Stomach (tissue), 8 donors: ENCODE measurements at regions not wholly inside any gene's neighbourhood (a gene's known extent, or its start where the extent isn't known, plus 50 kb on each side); places are given as distances from the start of the nearest gene placed in this dataset.

Source experiments
- DNase-seq, 2 donors: peaks; one replicate each; pipeline versions ENCODE4 v3.0.0 to v3.0.0-alpha.2; 2013 to 2019
- H3K27ac ChIP-seq, 5 donors: fragments of 200-600 bp in 4 of 5; sonication (generic) in 4 of 5; one replicate each; pipeline ENCODE4 v1.5.1; 2013 to 2019; ENCODE audit warnings: mild to moderate bottlenecking in 1 of 5, moderate library complexity in 1 of 5
- H3K27me3 ChIP-seq, 3 donors: fragments of 200-600 bp; sonication (generic); one replicate each; pipeline ENCODE4 v1.5.1; 2017 to 2019; ENCODE audit warnings: mixed run types in 1 of 3
- H3K36me3 ChIP-seq, 4 donors: fragments of 200-600 bp; sonication (generic); 1 replicate in 3 of 4; 2 replicates in 1 of 4; pipeline ENCODE4 v1.5.1; 2016 to 2019
- H3K4me1 ChIP-seq, 4 donors: fragments of 200-600 bp; sonication (generic); one replicate each; pipeline ENCODE4 v1.5.1; 2016 to 2019
- H3K4me3 ChIP-seq, 4 donors: fragments of 200-600 bp; sonication (generic) in 3 of 4; one replicate each; pipeline ENCODE4 v1.5.1; 2016 to 2019; ENCODE audit warnings: mild to moderate bottlenecking in 1 of 4
- H3K9me3 ChIP-seq, 4 donors: fragments of 200-600 bp; sonication (generic); one replicate each; pipeline ENCODE4 v1.5.1; 2016 to 2019
- CTCF ChIP-seq, 7 experiments: fragments of 450-650 bp in 4 of 7; fragments of 200-600 bp in 3 of 7; sonication (generic) in 3 of 7; IDR thresholded peaks; one replicate each; pipeline ENCODE4 v1.5.1; 2016 to 2019; ENCODE audit warnings: antibody characterized with exemption in 7 of 7, control low read depth in 2 of 7, mild to moderate bottlenecking in 1 of 7
- EP300 ChIP-seq: sonication (generic); formaldehyde crosslinking; IDR thresholded peaks from one replicate; pipeline ENCODE4 v1.6.1; 2017; ENCODE audit warnings: antibody characterized with exemption
- POLR2A ChIP-seq, 4 donors: fragments of 450-650 bp; IDR thresholded peaks; one replicate each; pipeline ENCODE4 v1.6.1; 2016; ENCODE audit warnings: antibody characterized with exemption in 4 of 4, control low read depth in 2 of 4, mild to moderate bottlenecking in 1 of 4, moderate library complexity in 1 of 4
- POLR2AphosphoS5 ChIP-seq, 3 donors: sonication (generic); formaldehyde crosslinking; IDR thresholded peaks; one replicate each; pipeline ENCODE4 v1.6.1; 2016; ENCODE audit warnings: antibody characterized with exemption in 3 of 3
- WGBS, 5 donors: extraction: QIAGEN DNeasy Blood & Tissue Kit in 3 of 5; methylation state at CpG; one replicate each; pipeline versions ENCODE4 v1.1.5 to v1.1.7; 2013 to 2018; 5-methylcytosine and 5-hydroxymethylcytosine counted together
- intact Hi-C: fragments of 100-400 bp; cut with DNase I; formaldehyde crosslinking; loops from one replicate; pipeline ENCODE4 v1.15.1; 2023; ENCODE audit warnings: low total_unique reads
- donor health status: healthy with polysubstance abuse.
- donor health status: Bipolar disorder and iron deficiency.
- donor health status: healthy.

GRCh38 chr13:58633226-58633625 is 1001.7 kb downstream of the PCDH17 start:
- no peak for DNase-seq
- no peaks in the 10 kb centered on the region for H3K27me3 ChIP-seq
- H3K4me1 ChIP-seq, result no peaks in the 10 kb centered on the region
- no peak for TF ChIP-seq CTCF (IDR thresholded peaks at IDR 0.05)
- no peak for TF ChIP-seq POLR2A (IDR thresholded peaks at IDR 0.05)
- no peak for TF ChIP-seq EP300
- no peak for TF ChIP-seq POLR2AphosphoS5 (IDR thresholded peaks at IDR 0.05)
- intact Hi-C loops, result no loop called here
- H3K9me3 ChIP-seq, result no peaks in the 10 kb centered on the region
- H3K27ac ChIP-seq, result no peak overlapping the region
- WGBS, 5 donors, result 73 to 82% (median 79%) methylated on average over 3 of the region's 3 CpGs
- no peak overlapping the region for H3K4me3 ChIP-seq
- H3K36me3 ChIP-seq, result no peaks in the 10 kb centered on the region

GRCh38 chr13:58655086-58655485 is 1023.5 kb downstream of the PCDH17 start:
- Histone ChIP-seq H3K4me3 (no peak overlapping the region), H3K4me1 (no peaks in the 10 kb centered on the region), H3K27ac (no peak overlapping the region), H3K9me3 (no peaks in the 10 kb centered on the region), H3K27me3 (no peaks in the 10 kb centered on the region), H3K36me3 (no peaks in the 10 kb centered on the region)
- TF ChIP-seq CTCF (IDR thresholded peaks at IDR 0.05) (no peak), EP300 (no peak), POLR2AphosphoS5 (IDR thresholded peaks at IDR 0.05) (no peak), POLR2A (IDR thresholded peaks at IDR 0.05) (no peak)
- intact Hi-C loops, result no loop called here
- 72 to 85% (median 74%) methylated on average over 3 of the region's 3 CpGs for WGBS, 5 donors
- peak in 1 of 2 donors; percentile 10 for DNase-seq

- no peaks in the 10 kb centered on the region for H3K4me1 ChIP-seq
- H3K4me3 ChIP-seq, result no peak overlapping the region
- no peaks in the 10 kb centered on the region for H3K9me3 ChIP-seq
- H3K27me3 ChIP-seq, result no peaks in the 10 kb centered on the region
- intact Hi-C loops, result no loop called here
- no peak overlapping the region for H3K27ac ChIP-seq
- TF ChIP-seq POLR2A (IDR thresholded peaks at IDR 0.05), result no peak
- TF ChIP-seq EP300, result no peak
- TF ChIP-seq CTCF (IDR thresholded peaks at IDR 0.05), result no peak
- TF ChIP-seq POLR2AphosphoS5 (IDR thresholded peaks at IDR 0.05), result no peak
- DNase-seq, result no peak
- no peaks in the 10 kb centered on the region for H3K36me3 ChIP-seq
Measured at GRCh38 chr13:58660826-58661225, 1029.3 kb downstream of the PCDH17 start.

GRCh38 chr13:58666331-58666730 is 1034.8 kb downstream of the PCDH17 start:
- no peak for TF ChIP-seq POLR2A (IDR thresholded peaks at IDR 0.05)
- no peak for TF ChIP-seq POLR2AphosphoS5 (IDR thresholded peaks at IDR 0.05)
- no peak for TF ChIP-seq CTCF (IDR thresholded peaks at IDR 0.05)
- TF ChIP-seq EP300, result no peak
- 34 to 62% (median 49%) methylated on average over 1 of the region's 1 CpG for WGBS, 5 donors
- Histone ChIP-seq H3K4me1 (no peaks in the 10 kb centered on the region), H3K27ac (no peak overlapping the region), H3K4me3 (no peak overlapping the region), H3K27me3 (no peaks in the 10 kb centered on the region), H3K9me3 (no peaks in the 10 kb centered on the region), H3K36me3 (no peaks in the 10 kb centered on the region)
- no peak for DNase-seq
- intact Hi-C loops, result no loop called here
